Liver (tissue), 8 donors: ENCODE measurements at regions not wholly inside any gene's neighbourhood (a gene's known extent, or its start where the extent isn't known, plus 50 kb on each side); places are given as distances from the start of the nearest gene placed in this dataset.

ENCODE experiments used
- DNase-seq: peaks from one replicate; pipeline ENCODE4 v3.0.0-alpha.2; 2017; ENCODE audit warnings: low spot score
- H3K27ac ChIP-seq, 2 donors: one replicate each; pipeline ENCODE4 v1.7.0; 2013; ENCODE audit warnings: inconsistent platforms in 2 of 2, low read length in 2 of 2, control low read depth in 1 of 2, low read depth in 1 of 2, mild to moderate bottlenecking in 1 of 2
- H3K27me3 ChIP-seq, 4 donors: one replicate each; pipeline versions ENCODE4 v1.6.1 to v1.7.0; 2013; ENCODE audit warnings: low read length in 3 of 4, inconsistent platforms in 1 of 4, mild to moderate bottlenecking in 1 of 4, moderate library complexity in 1 of 4; ENCODE audit not compliant: control insufficient read depth in 4 of 4, insufficient read depth in 4 of 4
- H3K36me3 ChIP-seq, 4 donors: one replicate each; pipeline versions ENCODE4 v1.6.1 to v1.7.0; 2013; ENCODE audit warnings: low read length in 3 of 4, mild to moderate bottlenecking in 3 of 4, low read depth in 1 of 4, moderate library complexity in 1 of 4; ENCODE audit not compliant: control insufficient read depth in 4 of 4, insufficient read depth in 3 of 4
- H3K4me1 ChIP-seq, 4 donors: one replicate each; pipeline versions ENCODE4 v1.6.1 to v1.7.0; 2013; ENCODE audit warnings: low read length in 3 of 4, mild to moderate bottlenecking in 3 of 4, moderate library complexity in 1 of 4; ENCODE audit not compliant: control insufficient read depth in 4 of 4, insufficient read depth in 4 of 4
- H3K4me3 ChIP-seq, 3 donors: one replicate each; pipeline versions ENCODE4 v1.6.1 to v1.7.0; 2013; ENCODE audit warnings: low read length in 3 of 3, control low read depth in 1 of 3, low read depth in 1 of 3, mild to moderate bottlenecking in 1 of 3
- H3K9ac ChIP-seq, 2 donors: one replicate each; pipeline ENCODE4 v1.7.0; 2013; ENCODE audit warnings: low read length in 2 of 2, mild to moderate bottlenecking in 2 of 2, moderate library complexity in 2 of 2, control low read depth in 1 of 2, low read depth in 1 of 2
- H3K9me3 ChIP-seq, 4 donors: one replicate each; pipeline versions ENCODE4 v1.6.1 to v1.7.0; 2013; ENCODE audit warnings: low read length in 3 of 4; ENCODE audit not compliant: control insufficient read depth in 4 of 4
- ATF3 ChIP-seq: IDR thresholded peaks from 2 replicates; pipeline ENCODE4 v1.6.1; 2016; ENCODE audit warnings: antibody characterized with exemption
- FOXA1 ChIP-seq: IDR thresholded peaks from 2 replicates; pipeline ENCODE4 v1.6.1; 2016; ENCODE audit warnings: antibody characterized with exemption
- FOXA2 ChIP-seq: IDR thresholded peaks from 2 replicates; pipeline ENCODE4 v1.6.1; 2016; ENCODE audit warnings: antibody characterized with exemption
- GABPA ChIP-seq, 2 donors: IDR thresholded peaks in 1 of 2; conservative IDR thresholded peaks in 1 of 2; 2 replicates each; pipeline ENCODE4 v1.6.1; 2016; ENCODE audit warnings: antibody characterized with exemption in 2 of 2, mild to moderate bottlenecking in 1 of 2, moderate library complexity in 1 of 2
- HNF4A ChIP-seq, 2 donors: conservative IDR thresholded peaks; 2 replicates each; pipeline ENCODE4 v1.6.1; 2016; ENCODE audit warnings: antibody characterized with exemption in 2 of 2, mild to moderate bottlenecking in 2 of 2
- HNF4G ChIP-seq: IDR thresholded peaks from 2 replicates; pipeline ENCODE4 v1.6.1; 2016; ENCODE audit warnings: antibody characterized with exemption
- JUND ChIP-seq, 2 donors: IDR thresholded peaks; 2 replicates each; pipeline ENCODE4 v1.6.1; 2016; ENCODE audit warnings: antibody characterized with exemption in 2 of 2
- MAX ChIP-seq: IDR thresholded peaks from 2 replicates; pipeline ENCODE4 v1.6.1; 2016; ENCODE audit warnings: antibody characterized with exemption
- NR2F2 ChIP-seq: IDR thresholded peaks from 2 replicates; pipeline ENCODE4 v1.6.1; 2016; ENCODE audit warnings: antibody characterized with exemption
- RAD21 ChIP-seq, 2 donors: IDR thresholded peaks; 2 replicates each; pipeline ENCODE4 v1.6.1; 2016; ENCODE audit warnings: antibody characterized with exemption in 2 of 2, mild to moderate bottlenecking in 2 of 2
- REST ChIP-seq: IDR thresholded peaks from 2 replicates; pipeline ENCODE4 v1.6.1; 2016; ENCODE audit warnings: antibody characterized with exemption, mild to moderate bottlenecking
- RXRA ChIP-seq, 2 donors: IDR thresholded peaks; 2 replicates each; pipeline ENCODE4 v1.6.1; 2017 to 2018; ENCODE audit warnings: antibody characterized with exemption in 2 of 2, mild to moderate bottlenecking in 1 of 2
- SP1 ChIP-seq: IDR thresholded peaks from 2 replicates; pipeline ENCODE4 v1.6.1; 2018; ENCODE audit warnings: antibody characterized with exemption, mild to moderate bottlenecking
- TAF1 ChIP-seq: conservative IDR thresholded peaks from 2 replicates; pipeline ENCODE4 v1.6.1; 2016; ENCODE audit warnings: antibody characterized with exemption, mild to moderate bottlenecking
- YY1 ChIP-seq: IDR thresholded peaks from 2 replicates; pipeline ENCODE4 v1.6.1; 2016; ENCODE audit warnings: antibody characterized with exemption, mild to moderate bottlenecking
- WGBS: extraction: QIAGEN DNeasy Blood & Tissue Kit; methylation state at CpG from one replicate; pipeline ENCODE4 v1.1.7; 2013; 5-methylcytosine and 5-hydroxymethylcytosine counted together
- TF ChIP-seq, protein P1 (sequence below): fragments of 150-350 bp; IDR thresholded peaks from 2 replicates; pipeline ENCODE4 v1.5.1; 2017; ENCODE audit warnings: improper control_type of control experiment, low read depth, low read length; ENCODE audit not compliant: missing input control
- donor health status: healthy.
- donor health status: healthy.
- donor health status: healthy.
- donor health status: healthy.
- donor health status: healthy.

DNA sequence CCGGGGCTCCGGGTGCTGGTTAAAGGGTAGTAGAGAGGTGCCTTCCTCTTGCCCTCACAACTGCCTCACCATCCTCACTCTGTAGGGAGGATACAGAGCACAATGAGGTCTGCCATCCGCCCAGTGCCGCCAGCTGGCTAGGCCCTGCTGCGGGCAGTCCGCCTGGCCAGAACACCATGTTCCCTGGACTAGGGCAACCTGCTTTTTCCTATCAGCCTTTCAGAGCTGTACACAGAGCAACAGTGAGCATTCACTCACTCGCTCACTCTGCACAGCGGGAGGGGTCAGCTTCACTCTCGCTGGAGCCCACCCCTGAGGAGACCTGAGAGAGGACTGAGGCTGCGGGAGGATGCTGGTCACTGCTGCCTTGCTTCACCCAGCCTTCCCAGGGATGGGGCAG, 218.7 kb upstream of the CHRNA7 start:
- WGBS: 96% methylated on average over 10 of the region's 10 CpGs
- no peak for TF ChIP-seq SP1
- no peak for TF ChIP-seq RAD21 (IDR thresholded peaks at IDR 0.05)
- TF ChIP-seq TAF1: no peak
- TF ChIP-seq JUND (IDR thresholded peaks at IDR 0.05): no peak
- TF ChIP-seq, protein P1, sequence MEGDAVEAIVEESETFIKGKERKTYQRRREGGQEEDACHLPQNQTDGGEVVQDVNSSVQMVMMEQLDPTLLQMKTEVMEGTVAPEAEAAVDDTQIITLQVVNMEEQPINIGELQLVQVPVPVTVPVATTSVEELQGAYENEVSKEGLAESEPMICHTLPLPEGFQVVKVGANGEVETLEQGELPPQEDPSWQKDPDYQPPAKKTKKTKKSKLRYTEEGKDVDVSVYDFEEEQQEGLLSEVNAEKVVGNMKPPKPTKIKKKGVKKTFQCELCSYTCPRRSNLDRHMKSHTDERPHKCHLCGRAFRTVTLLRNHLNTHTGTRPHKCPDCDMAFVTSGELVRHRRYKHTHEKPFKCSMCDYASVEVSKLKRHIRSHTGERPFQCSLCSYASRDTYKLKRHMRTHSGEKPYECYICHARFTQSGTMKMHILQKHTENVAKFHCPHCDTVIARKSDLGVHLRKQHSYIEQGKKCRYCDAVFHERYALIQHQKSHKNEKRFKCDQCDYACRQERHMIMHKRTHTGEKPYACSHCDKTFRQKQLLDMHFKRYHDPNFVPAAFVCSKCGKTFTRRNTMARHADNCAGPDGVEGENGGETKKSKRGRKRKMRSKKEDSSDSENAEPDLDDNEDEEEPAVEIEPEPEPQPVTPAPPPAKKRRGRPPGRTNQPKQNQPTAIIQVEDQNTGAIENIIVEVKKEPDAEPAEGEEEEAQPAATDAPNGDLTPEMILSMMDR: no peak
- TF ChIP-seq YY1: no peak
- no peak for TF ChIP-seq FOXA1
- TF ChIP-seq HNF4G: no peak
- no peak for TF ChIP-seq REST
- no peak for TF ChIP-seq NR2F2
- no peak for TF ChIP-seq RXRA (IDR thresholded peaks at IDR 0.05)
- no peak for TF ChIP-seq MAX
- H3K4me3 ChIP-seq: no peak overlapping the region
- H3K4me1 ChIP-seq: no peaks in the 10 kb centered on the region
- H3K36me3 ChIP-seq: no peaks in the 10 kb centered on the region
- peaks cover 0 to 2% (median 0%) of the 10 kb centered on the region in 4 donors for H3K9me3 ChIP-seq
- no peak for DNase-seq
- no peak overlapping the region for H3K9ac ChIP-seq
- H3K27ac ChIP-seq: no peak overlapping the region
- H3K27me3 ChIP-seq: no peaks in the 10 kb centered on the region

GRCh38 chr15:31814082-31814481, 216.2 kb upstream of the CHRNA7 start:
- no peak for DNase-seq
- no peaks in the 10 kb centered on the region for H3K36me3 ChIP-seq
- H3K9ac ChIP-seq: no peak overlapping the region
- TF ChIP-seq TAF1 (no peak), YY1 (no peak), FOXA2 (no peak), RAD21 (IDR thresholded peaks at IDR 0.05) (no peak), FOXA1 (no peak), HNF4G (no peak), GABPA (IDR thresholded peaks at IDR 0.05 in 1 of 2, conservative IDR thresholded peaks at IDR 0.05 in 1 of 2) (no peak), HNF4A (conservative IDR thresholded peaks at IDR 0.05) (no peak), RXRA (IDR thresholded peaks at IDR 0.05) (no peak), NR2F2 (no peak), MAX (no peak), REST (no peak), ATF3 (no peak)
- 76% methylated on average over 5 of the region's 5 CpGs for WGBS
- no peaks in the 10 kb centered on the region for H3K4me1 ChIP-seq
- no peaks in the 10 kb centered on the region for H3K27me3 ChIP-seq
- no peak overlapping the region for H3K4me3 ChIP-seq
- no peak overlapping the region for H3K27ac ChIP-seq
- H3K9me3 ChIP-seq: peaks cover 0 to 2% (median 0%) of the 10 kb centered on the region in 4 donors
